ENCODE measurements at regions not wholly inside any gene's neighbourhood (a gene's known extent, or its start where the extent isn't known, plus 50 kb on each side); places are given as distances from the start of the nearest gene placed in this dataset.

GRCh38 chr1:164188497-164188896 lies 370.5 kb upstream of the PBX1 start:
- H2AFZ ChIP-seq (ENCODE audit: low read depth, low read length), result no peak overlapping the region
- no peaks in the 10 kb centered on the region for H3K36me3 ChIP-seq (replicated peaks; ENCODE audit: low read depth, low read length)
- TF ChIP-seq CTCF (IDR thresholded peaks at IDR 0.05; ENCODE audit: low read depth, low read length) (no peak), EZH2phosphoT487 (IDR thresholded peaks at IDR 0.05; ENCODE audit: low read depth) (no peak)

DNA sequence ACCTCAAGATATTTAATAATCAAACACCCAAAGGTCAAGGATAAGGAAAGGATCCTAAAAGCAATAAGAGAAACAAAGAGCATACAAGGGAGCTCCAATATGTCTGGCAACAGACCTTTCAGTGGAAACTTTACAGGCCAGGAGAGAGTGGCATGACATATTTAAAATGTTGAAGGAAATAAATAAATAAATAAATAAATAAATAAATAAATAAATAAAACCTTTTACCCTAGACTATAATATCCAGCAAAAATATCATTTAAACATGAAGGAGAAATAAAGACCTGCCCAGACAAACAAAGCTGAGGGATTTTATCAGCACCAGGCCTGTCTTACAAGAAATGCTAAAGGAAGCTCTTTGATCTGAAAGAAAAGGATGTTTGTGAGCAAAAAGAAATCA lies 367.8 kb upstream of the PBX1 start:
- no peaks in the 10 kb centered on the region for H3K4me1 ChIP-seq (ENCODE audit: low read length)
- H3K4me3 ChIP-seq (ENCODE audit: low read length), result no peak overlapping the region
- TF ChIP-seq EZH2phosphoT487 (IDR thresholded peaks at IDR 0.05; ENCODE audit: low read depth) (no peak), CTCF (IDR thresholded peaks at IDR 0.05; ENCODE audit: low read depth, low read length) (no peak)
- H3K79me2 ChIP-seq (ENCODE audit: low read length), result no peaks in the 10 kb centered on the region
- H2AFZ ChIP-seq (ENCODE audit: low read depth, low read length), result no peak overlapping the region
- no peak overlapping the region for H3K27ac ChIP-seq (ENCODE audit: low read length)
- H4K20me1 ChIP-seq (ENCODE audit: insufficient read depth, low read length), result no peaks in the 10 kb centered on the region
- no peak overlapping the region for H3K9ac ChIP-seq (ENCODE audit: low read length)
- no peaks in the 10 kb centered on the region for H3K27me3 ChIP-seq (ENCODE audit: low read depth, low read length)
- no peaks in the 10 kb centered on the region for H3K9me3 ChIP-seq (ENCODE audit: insufficient read depth, low read length)
- no peaks in the 10 kb centered on the region for H3K36me3 ChIP-seq (replicated peaks; ENCODE audit: low read depth, low read length)
- H3K4me2 ChIP-seq (ENCODE audit: low read length), result no peak overlapping the region

More at GRCh38 chr1:164188497-164188896, 370.5 kb upstream of the PBX1 start:
- Histone ChIP-seq H3K4me2 (ENCODE audit: low read length) (no peak overlapping the region), H3K9me3 (ENCODE audit: insufficient read depth, low read length) (no peaks in the 10 kb centered on the region), H3K79me2 (ENCODE audit: low read length) (no peaks in the 10 kb centered on the region), H3K4me1 (ENCODE audit: low read length) (no peaks in the 10 kb centered on the region), H3K27me3 (ENCODE audit: low read depth, low read length) (no peaks in the 10 kb centered on the region), H3K4me3 (ENCODE audit: low read length) (no peak overlapping the region), H3K27ac (ENCODE audit: low read length) (no peak overlapping the region), H3K9ac (ENCODE audit: low read length) (no peak overlapping the region), H4K20me1 (ENCODE audit: insufficient read depth, low read length) (no peaks in the 10 kb centered on the region)

DNA sequence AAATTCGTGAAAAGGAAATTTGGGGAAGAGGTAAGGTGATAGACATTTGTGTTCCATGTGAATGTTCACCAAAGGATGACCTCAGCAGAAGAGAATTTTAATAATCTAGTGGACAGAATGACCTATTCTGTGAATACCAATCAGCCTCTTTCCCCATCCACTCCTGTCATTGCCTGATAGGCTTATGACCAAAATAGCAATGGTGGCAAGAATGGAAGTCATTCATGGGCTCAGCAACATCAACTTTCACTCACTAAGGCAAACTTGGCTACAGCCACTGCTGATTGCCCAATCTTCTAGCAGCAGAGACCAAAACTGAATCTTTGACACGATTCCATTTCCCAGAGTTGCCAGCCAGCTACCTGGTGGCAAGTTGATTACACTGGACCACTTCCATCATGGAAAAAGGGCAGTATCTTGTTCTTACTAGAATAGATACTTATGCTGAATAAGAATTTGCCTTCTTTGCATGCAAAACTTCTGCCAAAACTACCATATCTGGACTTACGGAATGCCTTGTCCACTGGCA lies 348.7 kb upstream of the PBX1 start:
- H3K4me1 ChIP-seq (ENCODE audit: low read length), result no peaks in the 10 kb centered on the region
- no peak overlapping the region for H3K4me2 ChIP-seq (ENCODE audit: low read length)
- no peak overlapping the region for H3K27ac ChIP-seq (ENCODE audit: low read length)
- no peaks in the 10 kb centered on the region for H4K20me1 ChIP-seq (ENCODE audit: insufficient read depth, low read length)
- TF ChIP-seq EZH2phosphoT487 (IDR thresholded peaks at IDR 0.05; ENCODE audit: low read depth), result no peak
- TF ChIP-seq CTCF (IDR thresholded peaks at IDR 0.05; ENCODE audit: low read depth, low read length), result no peak
- no peak overlapping the region for H2AFZ ChIP-seq (ENCODE audit: low read depth, low read length)
- no peaks in the 10 kb centered on the region for H3K79me2 ChIP-seq (ENCODE audit: low read length)
- H3K9me3 ChIP-seq (ENCODE audit: insufficient read depth, low read length), result peaks cover under 1% of the 10 kb centered on the region; the same call in 1 of the 2 replicates
- H3K27me3 ChIP-seq (ENCODE audit: low read depth, low read length), result no peaks in the 10 kb centered on the region
- no peak overlapping the region for H3K9ac ChIP-seq (ENCODE audit: low read length)
- no peak overlapping the region for H3K4me3 ChIP-seq (ENCODE audit: low read length)
- no peaks in the 10 kb centered on the region for H3K36me3 ChIP-seq (replicated peaks; ENCODE audit: low read depth, low read length)

GRCh38 chr1:164223378-164223777 lies 335.6 kb upstream of the PBX1 start:
- H3K9me3 ChIP-seq (ENCODE audit: insufficient read depth, low read length), result no peaks in the 10 kb centered on the region
- H3K36me3 ChIP-seq (replicated peaks; ENCODE audit: low read depth, low read length), result no peaks in the 10 kb centered on the region
- H3K9ac ChIP-seq (ENCODE audit: low read length), result no peak overlapping the region
- TF ChIP-seq CTCF (IDR thresholded peaks at IDR 0.05; ENCODE audit: low read depth, low read length), result no peak
- TF ChIP-seq EZH2phosphoT487 (IDR thresholded peaks at IDR 0.05; ENCODE audit: low read depth), result no peak
- H3K27ac ChIP-seq (ENCODE audit: low read length), result no peak overlapping the region
- no peaks in the 10 kb centered on the region for H3K27me3 ChIP-seq (ENCODE audit: low read depth, low read length)
- no peaks in the 10 kb centered on the region for H4K20me1 ChIP-seq (ENCODE audit: insufficient read depth, low read length)
- H3K4me3 ChIP-seq (ENCODE audit: low read length), result no peak overlapping the region
- H3K79me2 ChIP-seq (ENCODE audit: low read length), result no peaks in the 10 kb centered on the region
- no peak overlapping the region for H3K4me2 ChIP-seq (ENCODE audit: low read length)
- no peak overlapping the region for H2AFZ ChIP-seq (ENCODE audit: low read depth, low read length)
- no peaks in the 10 kb centered on the region for H3K4me1 ChIP-seq (ENCODE audit: low read length)
